ENCODE measurements at regions not wholly inside any gene's neighbourhood (a gene's known extent, or its start where the extent isn't known, plus 50 kb on each side); places are given as distances from the start of the nearest gene placed in this dataset.

- TF ChIP-seq EP300 (IDR thresholded peaks at IDR 0.05; ENCODE audit: borderline replicate concordance in 1 of 2, low read depth in 1 of 2, low read length in 1 of 2) (no peak), NRF1 (IDR thresholded peaks at IDR 0.05; ENCODE audit: low read depth, low read length) (no peak), TAF1 (IDR thresholded peaks at IDR 0.05; ENCODE audit: borderline replicate concordance, low read depth, low read length) (no peak), USF2 (IDR thresholded peaks at IDR 0.05; ENCODE audit: borderline replicate concordance, low read depth, low read length) (no peak), USF1 (IDR thresholded peaks at IDR 0.05; ENCODE audit: borderline replicate concordance, low read depth) (no peak), JUND (IDR thresholded peaks at IDR 0.05) (no peak)
Observed at GRCh38 chr17:77018504-77018903, 122.3 kb upstream of the SEC14L1 start (continued).

- Histone ChIP-seq H3K4me3 (ENCODE audit: low read depth in 2 of 2, low read length in 1 of 2) (no peak overlapping the region), H3F3A (replicated peaks; ENCODE audit: insufficient read depth) (no peaks in the 10 kb centered on the region), H3K27ac (ENCODE audit: low read depth in 2 of 2, low read length in 1 of 2) (no peak overlapping the region), H4K20me1 (ENCODE audit: insufficient read depth) (no peaks in the 10 kb centered on the region), H3K9me2 (no peaks in the 10 kb centered on the region), H3K27me3 (ENCODE audit: insufficient read depth) (peaks cover 13% of the 10 kb centered on the region), H3K79me2 (ENCODE audit: insufficient read depth) (no peaks in the 10 kb centered on the region), H3K9me3 (no peaks in the 10 kb centered on the region), H2AFZ (ENCODE audit: low read depth) (no peak overlapping the region), H3K4me1 (ENCODE audit: control insufficient read depth in 1 of 2, insufficient read depth in 2 of 2, low read depth in 1 of 2, low read length in 1 of 2) (no peaks in the 10 kb centered on the region), H3K9ac (no peak overlapping the region), H3K36me3 (replicated peaks in 1 of 2; ENCODE audit: control insufficient read depth in 1 of 2, insufficient read depth in 2 of 2, low read length in 1 of 2) (no peaks in the 10 kb centered on the region), H3K4me2 (no peak overlapping the region)
- no peak for DNase-seq
- 82% methylated on average over 11 of the region's 12 CpGs for WGBS (ENCODE audit: low lambda C conversion rate)
- TF ChIP-seq RXRA (IDR thresholded peaks at IDR 0.05; ENCODE audit: borderline replicate concordance, low read depth): no peak
- no peak for TF ChIP-seq CHD2 (IDR thresholded peaks at IDR 0.05; ENCODE audit: low read length, partially characterized antibody)
- no peak for TF ChIP-seq GATA2 (CRISPR knock-in tag; IDR thresholded peaks at IDR 0.05)
- TF ChIP-seq RCOR1 (IDR thresholded peaks at IDR 0.05; ENCODE audit: low read length): no peak
- TF ChIP-seq EP300 (IDR thresholded peaks at IDR 0.05; ENCODE audit: borderline replicate concordance in 1 of 2, low read depth in 1 of 2, low read length in 1 of 2): no peak
- TF ChIP-seq GABPA (IDR thresholded peaks at IDR 0.05; ENCODE audit: low read depth): no peak
- no peak for TF ChIP-seq SMC3 (IDR thresholded peaks at IDR 0.05; ENCODE audit: low read depth, low read length)
- TF ChIP-seq MAX (IDR thresholded peaks at IDR 0.05; ENCODE audit: low read depth): no peak
- no peak for TF ChIP-seq RFX5 (IDR thresholded peaks at IDR 0.05; ENCODE audit: low read length)
- TF ChIP-seq YY1 (IDR thresholded peaks at IDR 0.05; ENCODE audit: low read depth): no peak
- TF ChIP-seq FOXM1 (IDR thresholded peaks at IDR 0.05; ENCODE audit: low read depth): no peak
- no peak for TF ChIP-seq MEF2A (IDR thresholded peaks at IDR 0.05; ENCODE audit: borderline replicate concordance, low read depth)
- no peak for TF ChIP-seq SIN3A (IDR thresholded peaks at IDR 0.05; ENCODE audit: borderline replicate concordance, low read depth, low read length)
- TF ChIP-seq FOXJ3 (CRISPR knock-in tag; IDR thresholded peaks at IDR 0.05): no peak
- TF ChIP-seq IRF3 (IDR thresholded peaks at IDR 0.05; ENCODE audit: low read depth, low read length): no peak
- no peak for TF ChIP-seq TCF12 (IDR thresholded peaks at IDR 0.05)
- ChIA-PET POLR2A (no interaction called here), CTCF (interaction anchor here (0.8 to 12.0 kb wide), 4 partner anchors 8 to 36 kb away, joined by 3 to 88 read pairs (median 6); no protein-coding TSS in a partner anchor)
Observed at GRCh38 chr17:77019893-77020379, 120.8 kb upstream of the SEC14L1 start.
